MM.1S (cell line): ENCODE measurements at regions not wholly inside any gene's neighbourhood (a gene's known extent, or its start where the extent isn't known, plus 50 kb on each side); places are given as distances from the start of the nearest gene placed in this dataset.

Experiments used
- EZH2 ChIP-seq: fragments of 300-600 bp; sonication (generic); optimal IDR thresholded peaks from 2 replicates; pipeline ENCODE3; 2017; ENCODE audit warnings: low read depth, mild to moderate bottlenecking, antibody characterized with exemption, low read length, mixed read lengths
- EZH2phosphoT487 ChIP-seq: fragments of 300-600 bp; sonication (generic); IDR thresholded peaks from 2 replicates; pipeline ENCODE4 v1.6.1; 2018; ENCODE audit warnings: antibody characterized with exemption, low read length
- TF ChIP-seq, protein P1 (sequence below): fragments of 300-600 bp; sonication (generic); IDR thresholded peaks from 2 replicates; pipeline ENCODE4 v1.5.1; 2016; ENCODE audit warnings: antibody characterized with exemption, low read length, mixed read lengths

DNA sequence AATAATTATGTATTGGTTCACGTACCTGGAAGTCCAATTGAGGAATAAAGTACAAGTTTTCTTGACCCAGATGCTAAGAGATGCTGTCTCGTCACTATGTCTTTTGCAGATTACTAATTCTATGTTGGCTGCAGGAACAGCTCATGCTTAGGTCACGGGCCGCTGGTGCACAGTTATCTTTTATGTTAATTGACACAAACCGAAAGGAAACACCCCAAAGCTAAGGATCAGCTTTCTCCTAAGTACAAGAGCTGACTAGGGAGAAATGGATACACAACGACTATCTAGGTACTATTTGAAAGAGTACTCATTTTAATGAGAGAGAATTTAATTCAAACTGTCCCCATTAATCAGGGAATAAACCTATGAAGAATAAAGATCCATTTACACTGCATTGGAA lies 217.7 kb upstream of the SLC35G4 start:
- TF ChIP-seq, protein P1, sequence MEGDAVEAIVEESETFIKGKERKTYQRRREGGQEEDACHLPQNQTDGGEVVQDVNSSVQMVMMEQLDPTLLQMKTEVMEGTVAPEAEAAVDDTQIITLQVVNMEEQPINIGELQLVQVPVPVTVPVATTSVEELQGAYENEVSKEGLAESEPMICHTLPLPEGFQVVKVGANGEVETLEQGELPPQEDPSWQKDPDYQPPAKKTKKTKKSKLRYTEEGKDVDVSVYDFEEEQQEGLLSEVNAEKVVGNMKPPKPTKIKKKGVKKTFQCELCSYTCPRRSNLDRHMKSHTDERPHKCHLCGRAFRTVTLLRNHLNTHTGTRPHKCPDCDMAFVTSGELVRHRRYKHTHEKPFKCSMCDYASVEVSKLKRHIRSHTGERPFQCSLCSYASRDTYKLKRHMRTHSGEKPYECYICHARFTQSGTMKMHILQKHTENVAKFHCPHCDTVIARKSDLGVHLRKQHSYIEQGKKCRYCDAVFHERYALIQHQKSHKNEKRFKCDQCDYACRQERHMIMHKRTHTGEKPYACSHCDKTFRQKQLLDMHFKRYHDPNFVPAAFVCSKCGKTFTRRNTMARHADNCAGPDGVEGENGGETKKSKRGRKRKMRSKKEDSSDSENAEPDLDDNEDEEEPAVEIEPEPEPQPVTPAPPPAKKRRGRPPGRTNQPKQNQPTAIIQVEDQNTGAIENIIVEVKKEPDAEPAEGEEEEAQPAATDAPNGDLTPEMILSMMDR: no peak
- no peak for TF ChIP-seq EZH2
- TF ChIP-seq EZH2phosphoT487: no peak
